ENCODE measurements at regions not wholly inside any gene's neighbourhood (a gene's known extent, or its start where the extent isn't known, plus 50 kb on each side); places are given as distances from the start of the nearest gene placed in this dataset.
"Not testable (repeated sequence)": the region's sequence is repeated elsewhere in the genome, so short reads cannot be mapped to it uniquely, and the experiment has no call there.

- no peaks in the 10 kb centered on the region for H3K27me3 ChIP-seq (ENCODE audit: low read depth, low read length)
- H3K4me1 ChIP-seq (ENCODE audit: control insufficient read depth in 1 of 2, insufficient read depth in 2 of 2, low read length in 2 of 2) = peaks cover 0 to 11% of the 10 kb centered on the region in 2 donors
- no peaks in the 10 kb centered on the region for H3K9me3 ChIP-seq (ENCODE audit: control insufficient read depth in 1 of 2, low read length in 2 of 2)
- H3K36me3 ChIP-seq (ENCODE audit: control insufficient read depth in 1 of 2, insufficient read depth in 2 of 2, low read length in 2 of 2) = no peaks in the 10 kb centered on the region
- no peak overlapping the region for H3K4me3 ChIP-seq (ENCODE audit: low read depth in 1 of 2, low read length in 2 of 2)
- H3K27ac ChIP-seq (ENCODE audit: low read length) = no peak overlapping the region
Measured at GRCh38 chr7:25455683-25456251, 227.5 kb upstream of the NPVF start.

GRCh38 chr7:25456467-25457171, 228.3 kb upstream of the NPVF start:
- Histone ChIP-seq H3K27ac (ENCODE audit: low read length) (no peak overlapping the region), H3K9me3 (ENCODE audit: control insufficient read depth in 1 of 2, low read length in 2 of 2) (no peaks in the 10 kb centered on the region), H3K4me1 (ENCODE audit: control insufficient read depth in 1 of 2, insufficient read depth in 2 of 2, low read length in 2 of 2) (peaks cover 0 to 11% of the 10 kb centered on the region in 2 donors), H3K4me3 (ENCODE audit: low read depth in 1 of 2, low read length in 2 of 2) (no peak overlapping the region), H3K27me3 (ENCODE audit: low read depth, low read length) (no peaks in the 10 kb centered on the region), H3K36me3 (ENCODE audit: control insufficient read depth in 1 of 2, insufficient read depth in 2 of 2, low read length in 2 of 2) (no peaks in the 10 kb centered on the region)

DNA sequence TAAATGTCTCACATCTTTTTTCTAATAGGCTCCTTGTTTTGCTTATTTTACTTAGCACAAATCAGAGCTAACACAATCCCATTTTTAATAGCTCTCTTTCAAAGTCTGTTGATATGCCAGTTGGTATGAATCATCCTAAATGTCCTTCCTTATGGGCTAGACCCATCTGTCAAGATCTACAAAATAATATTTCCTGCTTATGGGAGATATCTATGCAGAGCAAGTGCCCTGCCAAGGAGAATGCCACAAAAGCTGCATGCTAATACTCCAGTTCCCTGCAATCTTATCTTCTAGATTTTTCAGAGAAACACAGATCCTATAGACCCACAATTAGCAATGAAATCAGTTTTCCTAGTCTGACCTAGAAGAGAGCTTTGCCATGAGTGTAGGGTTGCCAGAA, 230.8 kb upstream of the NPVF start:
- Histone ChIP-seq H3K36me3 (ENCODE audit: control insufficient read depth in 1 of 2, insufficient read depth in 2 of 2, low read length in 2 of 2) (no peaks in the 10 kb centered on the region), H3K9me3 (ENCODE audit: control insufficient read depth in 1 of 2, low read length in 2 of 2) (no peaks in the 10 kb centered on the region), H3K4me1 (ENCODE audit: control insufficient read depth in 1 of 2, insufficient read depth in 2 of 2, low read length in 2 of 2) (peaks cover 0 to 11% of the 10 kb centered on the region in 2 donors), H3K27me3 (ENCODE audit: low read depth, low read length) (no peaks in the 10 kb centered on the region), H3K4me3 (ENCODE audit: low read depth in 1 of 2, low read length in 2 of 2) (no peak overlapping the region), H3K27ac (ENCODE audit: low read length) (no peak overlapping the region)

GRCh38 chr7:25460433-25460832, 232.1 kb upstream of the NPVF start:
- Histone ChIP-seq H3K36me3 (ENCODE audit: control insufficient read depth in 1 of 2, insufficient read depth in 2 of 2, low read length in 2 of 2) (no peaks in the 10 kb centered on the region), H3K27ac (ENCODE audit: low read length) (no peak overlapping the region), H3K4me1 (ENCODE audit: control insufficient read depth in 1 of 2, insufficient read depth in 2 of 2, low read length in 2 of 2) (peaks cover 0 to 11% of the 10 kb centered on the region in 2 donors), H3K9me3 (ENCODE audit: control insufficient read depth in 1 of 2, low read length in 2 of 2) (no peaks in the 10 kb centered on the region), H3K27me3 (ENCODE audit: low read depth, low read length) (no peaks in the 10 kb centered on the region), H3K4me3 (ENCODE audit: low read depth in 1 of 2, low read length in 2 of 2) (no peak overlapping the region)

DNA sequence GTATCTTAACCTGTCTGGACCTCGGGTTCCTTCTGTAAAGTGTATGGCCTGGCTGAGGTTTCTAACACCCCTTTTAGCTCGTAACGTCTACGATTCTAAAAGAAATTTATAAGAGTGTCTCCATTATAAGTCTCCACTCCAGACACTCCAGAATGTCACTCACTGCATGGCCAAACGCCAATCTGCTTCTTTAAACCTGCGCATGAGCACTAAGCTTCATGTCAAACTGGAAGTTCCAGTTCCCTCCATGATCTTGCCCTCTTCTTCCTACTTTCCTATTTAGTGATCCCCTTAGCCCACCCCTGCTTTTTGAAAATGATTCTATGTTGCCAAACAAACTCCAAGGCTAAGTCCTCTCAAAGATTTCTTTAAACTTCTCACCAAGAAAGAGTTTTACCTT, 241.4 kb upstream of the NPVF start:
- no peaks in the 10 kb centered on the region for H3K9me3 ChIP-seq (ENCODE audit: control insufficient read depth in 1 of 2, low read length in 2 of 2)
- no peaks in the 10 kb centered on the region for H3K27me3 ChIP-seq (ENCODE audit: low read depth, low read length)
- no peaks in the 10 kb centered on the region for H3K36me3 ChIP-seq (ENCODE audit: control insufficient read depth in 1 of 2, insufficient read depth in 2 of 2, low read length in 2 of 2)
- no peaks in the 10 kb centered on the region for H3K4me1 ChIP-seq (ENCODE audit: control insufficient read depth in 1 of 2, insufficient read depth in 2 of 2, low read length in 2 of 2)
- H3K27ac ChIP-seq (ENCODE audit: low read length) = no peak overlapping the region
- no peak overlapping the region for H3K4me3 ChIP-seq (ENCODE audit: low read depth in 1 of 2, low read length in 2 of 2)

- no peaks in the 10 kb centered on the region for H3K27me3 ChIP-seq (ENCODE audit: low read depth, low read length)
- H3K36me3 ChIP-seq (ENCODE audit: control insufficient read depth in 1 of 2, insufficient read depth in 2 of 2, low read length in 2 of 2) = no peaks in the 10 kb centered on the region
- no peak overlapping the region for H3K4me3 ChIP-seq (ENCODE audit: low read depth in 1 of 2, low read length in 2 of 2)
Measured at GRCh38 chr7:25476863-25477499, 248.7 kb upstream of the NPVF start.

GRCh38 chr7:25478221-25478620, 249.9 kb upstream of the NPVF start:
- not testable (repeated sequence) for H3K4me1 ChIP-seq (ENCODE audit: control insufficient read depth in 1 of 2, insufficient read depth in 2 of 2, low read length in 2 of 2); H3K36me3 ChIP-seq (ENCODE audit: control insufficient read depth in 1 of 2, insufficient read depth in 2 of 2, low read length in 2 of 2); H3K27ac ChIP-seq (ENCODE audit: low read length); H3K27me3 ChIP-seq (ENCODE audit: low read depth, low read length); H3K9me3 ChIP-seq (ENCODE audit: control insufficient read depth in 1 of 2, low read length in 2 of 2); H3K4me3 ChIP-seq (ENCODE audit: low read depth in 1 of 2, low read length in 2 of 2)

More at GRCh38 chr7:25476863-25477499, 248.7 kb upstream of the NPVF start:
- Histone ChIP-seq H3K27ac (ENCODE audit: low read length) (no peak overlapping the region), H3K4me1 (ENCODE audit: control insufficient read depth in 1 of 2, insufficient read depth in 2 of 2, low read length in 2 of 2) (no peaks in the 10 kb centered on the region), H3K9me3 (ENCODE audit: control insufficient read depth in 1 of 2, low read length in 2 of 2) (no peaks in the 10 kb centered on the region)

- Histone ChIP-seq H3K27ac (ENCODE audit: low read length) (no peak overlapping the region), H3K9me3 (ENCODE audit: control insufficient read depth in 1 of 2, low read length in 2 of 2) (no peaks in the 10 kb centered on the region), H3K36me3 (ENCODE audit: control insufficient read depth in 1 of 2, insufficient read depth in 2 of 2, low read length in 2 of 2) (no peaks in the 10 kb centered on the region), H3K4me1 (ENCODE audit: control insufficient read depth in 1 of 2, insufficient read depth in 2 of 2, low read length in 2 of 2) (no peaks in the 10 kb centered on the region), H3K4me3 (ENCODE audit: low read depth in 1 of 2, low read length in 2 of 2) (no peak overlapping the region), H3K27me3 (ENCODE audit: low read depth, low read length) (no peaks in the 10 kb centered on the region)
Measured at GRCh38 chr7:25478925-25479324, 250.6 kb upstream of the NPVF start.

DNA sequence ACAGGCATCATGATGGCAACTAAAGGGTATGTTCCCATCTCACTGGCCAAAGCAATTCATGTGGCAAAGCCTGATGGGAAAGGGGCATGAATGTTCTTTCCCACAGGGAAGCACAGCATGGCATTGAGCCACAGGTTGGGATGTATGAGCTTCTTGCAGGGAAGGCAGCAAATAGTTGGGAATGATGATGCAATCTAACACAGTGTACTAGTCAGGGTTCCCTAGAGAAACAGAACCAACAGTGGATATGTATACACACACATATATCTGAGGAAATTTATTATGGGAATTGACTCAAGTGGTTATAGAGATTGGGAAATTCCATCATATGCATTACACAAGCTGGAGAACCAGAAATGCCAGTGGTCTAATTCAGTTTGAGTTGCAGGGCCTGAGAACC, 253.6 kb upstream of the NPVF start:
- H3K4me3 ChIP-seq (ENCODE audit: low read depth in 1 of 2, low read length in 2 of 2) = no peak overlapping the region
- no peaks in the 10 kb centered on the region for H3K36me3 ChIP-seq (ENCODE audit: control insufficient read depth in 1 of 2, insufficient read depth in 2 of 2, low read length in 2 of 2)
- H3K27me3 ChIP-seq (ENCODE audit: low read depth, low read length) = no peaks in the 10 kb centered on the region
- H3K27ac ChIP-seq (ENCODE audit: low read length) = no peak overlapping the region
- no peaks in the 10 kb centered on the region for H3K4me1 ChIP-seq (ENCODE audit: control insufficient read depth in 1 of 2, insufficient read depth in 2 of 2, low read length in 2 of 2)
- H3K9me3 ChIP-seq (ENCODE audit: control insufficient read depth in 1 of 2, low read length in 2 of 2) = no peaks in the 10 kb centered on the region

DNA sequence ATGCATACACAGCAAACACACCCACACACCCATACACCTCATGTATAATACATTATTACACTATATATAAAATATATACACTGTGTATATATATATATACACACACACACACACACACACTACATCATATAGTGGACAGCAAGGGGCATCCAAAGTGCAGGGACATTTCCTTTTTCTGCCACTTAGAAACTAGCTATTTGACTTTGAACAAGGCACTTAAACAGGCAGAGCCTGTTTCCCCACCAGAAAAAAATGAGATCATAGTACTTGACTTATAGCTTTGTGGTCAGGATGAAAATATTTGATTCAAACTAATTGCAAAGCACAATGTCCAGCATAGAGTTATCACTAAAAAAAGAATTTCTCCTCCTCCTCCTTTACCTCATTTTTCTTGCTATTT, 254.3 kb upstream of the NPVF start:
- Histone ChIP-seq H3K36me3 (ENCODE audit: control insufficient read depth in 1 of 2, insufficient read depth in 2 of 2, low read length in 2 of 2) (no peaks in the 10 kb centered on the region), H3K27me3 (ENCODE audit: low read depth, low read length) (no peaks in the 10 kb centered on the region), H3K9me3 (ENCODE audit: control insufficient read depth in 1 of 2, low read length in 2 of 2) (no peaks in the 10 kb centered on the region), H3K4me3 (ENCODE audit: low read depth in 1 of 2, low read length in 2 of 2) (no peak overlapping the region), H3K27ac (ENCODE audit: low read length) (no peak overlapping the region), H3K4me1 (ENCODE audit: control insufficient read depth in 1 of 2, insufficient read depth in 2 of 2, low read length in 2 of 2) (no peaks in the 10 kb centered on the region)

DNA sequence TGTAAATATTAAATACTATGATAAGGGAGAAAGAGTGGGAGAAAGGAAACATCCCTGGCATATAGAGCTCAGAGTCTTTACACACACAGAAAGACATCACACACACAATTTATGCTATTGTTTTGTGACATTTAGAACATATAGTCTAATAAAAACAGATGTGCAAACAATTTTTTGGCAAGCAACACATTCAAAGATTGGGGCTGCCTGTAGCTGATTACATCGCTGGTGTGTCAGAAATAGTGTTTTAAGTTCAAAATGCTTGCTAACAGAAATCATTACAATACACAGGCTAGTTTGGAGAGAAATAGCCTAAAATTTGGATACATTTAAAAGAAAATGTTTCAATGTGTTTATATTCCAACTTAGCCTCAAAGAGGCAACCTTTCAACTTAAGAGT, 256.7 kb upstream of the NPVF start:
- Histone ChIP-seq H3K27ac (ENCODE audit: low read length) (no peak overlapping the region), H3K4me3 (ENCODE audit: low read depth in 1 of 2, low read length in 2 of 2) (no peak overlapping the region), H3K9me3 (ENCODE audit: control insufficient read depth in 1 of 2, low read length in 2 of 2) (no peaks in the 10 kb centered on the region), H3K36me3 (ENCODE audit: control insufficient read depth in 1 of 2, insufficient read depth in 2 of 2, low read length in 2 of 2) (no peaks in the 10 kb centered on the region), H3K27me3 (ENCODE audit: low read depth, low read length) (no peaks in the 10 kb centered on the region), H3K4me1 (ENCODE audit: control insufficient read depth in 1 of 2, insufficient read depth in 2 of 2, low read length in 2 of 2) (no peaks in the 10 kb centered on the region)

Data from muscle layer of duodenum (tissue), 2 donors.